Right renal pelvis (tissue), 4 donors: ENCODE measurements at regions not wholly inside any gene's neighbourhood (a gene's known extent, or its start where the extent isn't known, plus 50 kb on each side); places are given as distances from the start of the nearest gene placed in this dataset.

ENCODE experiments used
- DNase-seq, 4 donors: peaks; one replicate each; pipeline ENCODE4 v3.0.0-alpha.2; 2013; ENCODE audit warnings: low read depth in 4 of 4, low spot score in 3 of 4, missing footprints in 1 of 4

GRCh38 chr5:68528821-68529273, 313.3 kb downstream of the PIK3R1 start:
- no peak for DNase-seq

GRCh38 chr5:68529581-68529980, 314.0 kb downstream of the PIK3R1 start:
- no peak for DNase-seq

- no peak for DNase-seq
Measured at GRCh38 chr5:68531970-68532369, 316.4 kb downstream of the PIK3R1 start.

GRCh38 chr5:68533051-68533450, 317.5 kb downstream of the PIK3R1 start:
- no peak for DNase-seq

GRCh38 chr5:68533571-68534084, 318.1 kb downstream of the PIK3R1 start:
- DNase-seq, result no peak

GRCh38 chr5:68534131-68534940, 318.8 kb downstream of the PIK3R1 start:
- DNase-seq, result no peak

- no peak for DNase-seq
Measured at GRCh38 chr5:68534956-68535520, 319.5 kb downstream of the PIK3R1 start.

GRCh38 chr5:68538814-68539420, 323.4 kb downstream of the PIK3R1 start:
- no peak for DNase-seq

GRCh38 chr5:68540798-68541590, 325.4 kb downstream of the PIK3R1 start:
- no peak for DNase-seq

GRCh38 chr5:68542207-68542606, 326.7 kb downstream of the PIK3R1 start:
- no peak for DNase-seq

GRCh38 chr5:68543212-68543611, 327.7 kb downstream of the PIK3R1 start:
- no peak for DNase-seq

GRCh38 chr5:68544091-68544647, 328.6 kb downstream of the PIK3R1 start:
- DNase-seq, result no peak

GRCh38 chr5:68544648-68545552, 329.3 kb downstream of the PIK3R1 start:
- DNase-seq, result no peak

GRCh38 chr5:68545636-68546295, 330.2 kb downstream of the PIK3R1 start:
- no peak for DNase-seq

- no peak for DNase-seq
Measured at GRCh38 chr5:68547056-68547455, 331.5 kb downstream of the PIK3R1 start.

GRCh38 chr5:68547622-68548021, 332.1 kb downstream of the PIK3R1 start:
- DNase-seq, result no peak

- DNase-seq, result no peak
Measured at GRCh38 chr5:68548959-68549676, 333.6 kb downstream of the PIK3R1 start.

- DNase-seq, result no peak
Measured at GRCh38 chr5:68550015-68550414, 334.5 kb downstream of the PIK3R1 start.
